ENCODE measurements at regions not wholly inside any gene's neighbourhood (a gene's known extent, or its start where the extent isn't known, plus 50 kb on each side); places are given as distances from the start of the nearest gene placed in this dataset.

GRCh38 chr19:28444362-28444761, 768.6 kb downstream of the UQCRFS1 start:
- TF ChIP-seq ELK1 (IDR thresholded peaks at IDR 0.05; ENCODE audit: low read depth, low read length), result no peak
- TF ChIP-seq PHF8 (IDR thresholded peaks at IDR 0.05; ENCODE audit: borderline replicate concordance, low read depth), result no peak

Measured in A549 (cell line).